ENCODE measurements at regions not wholly inside any gene's neighbourhood (a gene's known extent, or its start where the extent isn't known, plus 50 kb on each side); places are given as distances from the start of the nearest gene placed in this dataset.

GRCh38 chr11:122165607-122166371 is 49.8 kb upstream of the BLID start:
- no peak for DNase-seq

All from CD4-positive, alpha-beta T cell treated with Interleukin-6 for 4 hours (primary cell).